ENCODE measurements at regions not wholly inside any gene's neighbourhood (a gene's known extent, or its start where the extent isn't known, plus 50 kb on each side); places are given as distances from the start of the nearest gene placed in this dataset.

GRCh38 chr12:107443320-107444090 lies 242.1 kb upstream of the PWP1 start:
- no peak for DNase-seq (ENCODE audit: low spot score)

- DNase-seq (ENCODE audit: low spot score): no peak
These were observed 240.8 kb upstream of the PWP1 start for GRCh38 chr12:107444771-107445170.

GRCh38 chr12:107446476-107446875 lies 239.1 kb upstream of the PWP1 start:
- no peak for DNase-seq (ENCODE audit: low spot score)

GRCh38 chr12:107447336-107447735 lies 238.3 kb upstream of the PWP1 start:
- no peak for DNase-seq (ENCODE audit: low spot score)

GRCh38 chr12:107448198-107448597 lies 237.4 kb upstream of the PWP1 start:
- DNase-seq (ENCODE audit: low spot score): no peak

GRCh38 chr12:107449891-107450290 lies 235.7 kb upstream of the PWP1 start:
- no peak for DNase-seq (ENCODE audit: low spot score)

- DNase-seq (ENCODE audit: low spot score): no peak
These were observed 235.1 kb upstream of the PWP1 start for GRCh38 chr12:107450541-107450940.

- no peak for DNase-seq (ENCODE audit: low spot score)
These were observed 234.4 kb upstream of the PWP1 start for GRCh38 chr12:107451246-107451645.

GRCh38 chr12:107454109-107454830 lies 231.3 kb upstream of the PWP1 start:
- no peak for DNase-seq (ENCODE audit: low spot score)

- no peak for DNase-seq (ENCODE audit: low spot score)
These were observed 228.2 kb upstream of the PWP1 start for GRCh38 chr12:107457362-107457935.

GRCh38 chr12:107458163-107458562 lies 227.4 kb upstream of the PWP1 start:
- DNase-seq (ENCODE audit: low spot score): no peak

GRCh38 chr12:107458990-107459389 lies 226.6 kb upstream of the PWP1 start:
- no peak for DNase-seq (ENCODE audit: low spot score)

GRCh38 chr12:107459641-107460040 lies 226.0 kb upstream of the PWP1 start:
- DNase-seq (ENCODE audit: low spot score): no peak

- DNase-seq (ENCODE audit: low spot score): peak; percentile 53
These were observed 224.2 kb upstream of the PWP1 start for GRCh38 chr12:107461222-107461975.

- no peak for DNase-seq (ENCODE audit: low spot score)
These were observed 222.9 kb upstream of the PWP1 start for GRCh38 chr12:107462428-107463332.

GRCh38 chr12:107464644-107465043 lies 221.0 kb upstream of the PWP1 start:
- DNase-seq (ENCODE audit: low spot score): no peak

GRCh38 chr12:107465625-107466024 lies 220.0 kb upstream of the PWP1 start:
- no peak for DNase-seq (ENCODE audit: low spot score)

- peak; percentile 45 for DNase-seq (ENCODE audit: low spot score)
These were observed 217.9 kb upstream of the PWP1 start for GRCh38 chr12:107467716-107468115.

GRCh38 chr12:107468182-107468581 lies 217.4 kb upstream of the PWP1 start:
- DNase-seq (ENCODE audit: low spot score): peak; percentile 63

- DNase-seq (ENCODE audit: low spot score): no peak
These were observed 216.6 kb upstream of the PWP1 start for GRCh38 chr12:107469011-107469410.

GRCh38 chr12:107470645-107471044 lies 215.0 kb upstream of the PWP1 start:
- no peak for DNase-seq (ENCODE audit: low spot score)

All from H4 (cell line).